ENCODE measurements at regions not wholly inside any gene's neighbourhood (a gene's known extent, or its start where the extent isn't known, plus 50 kb on each side); places are given as distances from the start of the nearest gene placed in this dataset.

DNA sequence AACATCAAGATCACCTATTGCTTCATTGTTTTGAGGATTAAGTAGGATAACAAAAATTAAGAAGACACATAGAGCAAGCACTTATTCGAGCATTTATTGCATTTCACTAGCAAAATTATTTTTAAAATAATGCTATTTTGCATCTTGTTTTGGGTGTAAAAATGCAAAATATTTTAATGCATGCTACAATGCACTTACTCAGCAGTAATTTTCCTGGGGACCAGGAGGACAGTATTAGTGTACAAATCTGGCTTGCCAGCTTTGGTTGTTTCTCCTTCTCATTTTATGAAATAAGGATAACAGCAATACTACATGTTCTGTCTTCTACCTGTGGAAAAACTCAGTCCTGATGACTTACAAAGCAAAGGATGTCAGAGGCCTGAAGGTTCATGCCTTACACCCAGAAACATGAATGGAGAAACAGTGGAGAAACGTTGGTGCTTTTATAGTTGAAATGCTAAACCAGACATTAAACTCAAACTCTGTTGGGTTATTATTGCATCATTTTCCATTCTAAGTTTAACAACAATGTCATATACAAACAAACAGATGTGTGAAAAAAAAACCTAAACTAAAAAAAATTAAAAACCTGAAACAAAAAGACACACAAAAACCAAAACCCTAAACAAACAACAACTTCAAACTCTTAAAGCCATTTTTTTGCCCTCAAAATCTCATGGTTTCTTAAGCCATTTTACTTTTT is 50.2 kb upstream of the ATXN1 start:
- TF ChIP-seq POLR2A (IDR thresholded peaks at IDR 0.05), result no peak
- TF ChIP-seq CTCF (IDR thresholded peaks at IDR 0.05), result no peak

Measured in prostate gland (tissue), 2 donors.